Esophagus squamous epithelium (tissue), 4 donors: ENCODE measurements at regions not wholly inside any gene's neighbourhood (a gene's known extent, or its start where the extent isn't known, plus 50 kb on each side); places are given as distances from the start of the nearest gene placed in this dataset.

Source experiments
- POLR2A ChIP-seq, 4 donors: fragments of 450-650 bp; IDR thresholded peaks; one replicate each; pipeline ENCODE4 v1.6.1; 2017; ENCODE audit warnings: antibody characterized with exemption in 4 of 4, mild to moderate bottlenecking in 4 of 4, moderate library complexity in 3 of 4
- TF ChIP-seq, protein P1 (sequence below), 6 experiments: fragments of 450-650 bp in 4 of 6; fragments of 200-600 bp in 2 of 6; sonication (generic) in 2 of 6; IDR thresholded peaks; one replicate each; pipeline ENCODE4 v1.5.1; 2016 to 2019; ENCODE audit warnings: antibody characterized with exemption in 6 of 6, mild to moderate bottlenecking in 4 of 6, moderate library complexity in 4 of 6

DNA sequence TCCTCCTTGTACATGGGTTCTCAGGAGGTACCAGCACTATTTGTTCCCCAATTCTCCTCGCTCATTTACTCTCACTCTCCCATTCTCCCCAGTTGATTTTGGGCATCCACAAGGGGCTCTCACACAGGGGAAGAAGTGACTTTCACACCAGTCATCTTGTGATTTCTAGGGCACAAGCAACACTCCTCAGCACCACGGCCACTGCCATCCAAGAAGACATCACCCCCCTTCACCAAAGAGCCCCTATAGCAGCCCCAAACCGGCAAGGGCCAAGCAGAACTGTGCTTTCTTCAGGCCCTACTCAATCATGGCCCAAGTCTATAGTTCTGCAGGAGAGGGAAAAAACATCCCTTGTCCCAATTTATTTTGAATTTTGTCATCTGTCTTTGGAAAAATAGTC lies 209.2 kb upstream of the ARL4C start:
- TF ChIP-seq POLR2A (IDR thresholded peaks at IDR 0.05): no peak
- TF ChIP-seq, protein P1, sequence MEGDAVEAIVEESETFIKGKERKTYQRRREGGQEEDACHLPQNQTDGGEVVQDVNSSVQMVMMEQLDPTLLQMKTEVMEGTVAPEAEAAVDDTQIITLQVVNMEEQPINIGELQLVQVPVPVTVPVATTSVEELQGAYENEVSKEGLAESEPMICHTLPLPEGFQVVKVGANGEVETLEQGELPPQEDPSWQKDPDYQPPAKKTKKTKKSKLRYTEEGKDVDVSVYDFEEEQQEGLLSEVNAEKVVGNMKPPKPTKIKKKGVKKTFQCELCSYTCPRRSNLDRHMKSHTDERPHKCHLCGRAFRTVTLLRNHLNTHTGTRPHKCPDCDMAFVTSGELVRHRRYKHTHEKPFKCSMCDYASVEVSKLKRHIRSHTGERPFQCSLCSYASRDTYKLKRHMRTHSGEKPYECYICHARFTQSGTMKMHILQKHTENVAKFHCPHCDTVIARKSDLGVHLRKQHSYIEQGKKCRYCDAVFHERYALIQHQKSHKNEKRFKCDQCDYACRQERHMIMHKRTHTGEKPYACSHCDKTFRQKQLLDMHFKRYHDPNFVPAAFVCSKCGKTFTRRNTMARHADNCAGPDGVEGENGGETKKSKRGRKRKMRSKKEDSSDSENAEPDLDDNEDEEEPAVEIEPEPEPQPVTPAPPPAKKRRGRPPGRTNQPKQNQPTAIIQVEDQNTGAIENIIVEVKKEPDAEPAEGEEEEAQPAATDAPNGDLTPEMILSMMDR (IDR thresholded peaks at IDR 0.05): no peak
